H9 (cell line): ENCODE measurements at regions not wholly inside any gene's neighbourhood (a gene's known extent, or its start where the extent isn't known, plus 50 kb on each side); places are given as distances from the start of the nearest gene placed in this dataset.

Source experiments
- DNase-seq: peaks from one replicate; pipeline ENCODE4 v3.0.0-alpha.2; 2017
- H2AFZ ChIP-seq: one replicate; pipeline ENCODE4 v1.6.1; 2013; ENCODE audit warnings: mild to moderate bottlenecking, low read length, control low read depth, moderate library complexity
- H2AK5ac ChIP-seq: 2 replicates; pipeline ENCODE4 v1.6.1; 2013; ENCODE audit warnings: low read length, control low read depth, mixed read lengths; ENCODE audit not compliant: insufficient read length
- H2BK120ac ChIP-seq: one replicate; pipeline ENCODE4 v1.6.1; 2013; ENCODE audit warnings: low read depth, mild to moderate bottlenecking, low read length, control low read depth, inconsistent platforms; ENCODE audit not compliant: poor library complexity, severe bottlenecking
- H2BK12ac ChIP-seq: 2 replicates; pipeline ENCODE4 v1.6.1; 2013; ENCODE audit warnings: low read length, control low read depth, mixed read lengths, low read depth; ENCODE audit not compliant: insufficient read length
- H2BK15ac ChIP-seq: 2 replicates; pipeline ENCODE4 v1.6.1; 2013; ENCODE audit warnings: low read depth, low read length, control low read depth
- H2BK20ac ChIP-seq: one replicate; pipeline ENCODE4 v1.6.1; 2013; ENCODE audit warnings: low read depth, mild to moderate bottlenecking, low read length, control low read depth, inconsistent platforms; ENCODE audit not compliant: poor library complexity, severe bottlenecking
- H2BK5ac ChIP-seq: 2 replicates; pipeline ENCODE4 v1.6.1; 2013; ENCODE audit warnings: low read length, control low read depth, mixed read lengths; ENCODE audit not compliant: insufficient read length
- H3K14ac ChIP-seq: 2 replicates; pipeline ENCODE4 v1.6.1; 2013; ENCODE audit warnings: low read length, control low read depth; ENCODE audit not compliant: insufficient read depth
- H3K18ac ChIP-seq: 2 replicates; pipeline ENCODE4 v1.6.1; 2013; ENCODE audit warnings: low read depth, mild to moderate bottlenecking, mixed read lengths, low read length, control low read depth; ENCODE audit not compliant: insufficient read length
- H3K23ac ChIP-seq: 2 replicates; pipeline ENCODE4 v1.6.1; 2013; ENCODE audit warnings: low read length, control low read depth, mixed read lengths, low read depth; ENCODE audit not compliant: insufficient read length
- H3K23me2 ChIP-seq: 2 replicates; pipeline ENCODE4 v1.6.1; 2013; ENCODE audit warnings: low read depth, mild to moderate bottlenecking, mixed read lengths, low read length, control low read depth; ENCODE audit not compliant: insufficient read length, poor library complexity, severe bottlenecking
- H3K27ac ChIP-seq: 2 replicates; pipeline ENCODE4 v1.5.1; 2013; ENCODE audit warnings: low read length, control low read depth, mixed read lengths, low read depth; ENCODE audit not compliant: insufficient read length
- H3K27me3 ChIP-seq: 2 replicates; pipeline ENCODE4 v1.6.1; 2013; ENCODE audit warnings: low read length, control low read depth, inconsistent platforms; ENCODE audit not compliant: insufficient read depth
- H3K4ac ChIP-seq: 2 replicates; pipeline ENCODE4 v1.6.1; 2013; ENCODE audit warnings: low read depth, mild to moderate bottlenecking, control low read depth, inconsistent platforms, low read length, moderate library complexity
- H3K4me1 ChIP-seq: 2 replicates; pipeline ENCODE4 v1.6.1; 2013; ENCODE audit warnings: low read length, control low read depth, inconsistent platforms; ENCODE audit not compliant: insufficient read depth
- H3K4me2 ChIP-seq: 2 replicates; pipeline ENCODE4 v1.6.1; 2013; ENCODE audit warnings: low read length, control low read depth, mixed read lengths; ENCODE audit not compliant: insufficient read length, insufficient read depth
- H3K56ac ChIP-seq: 2 replicates; pipeline ENCODE4 v1.6.1; 2013; ENCODE audit warnings: low read depth, mild to moderate bottlenecking, mixed read lengths, low read length, control low read depth; ENCODE audit not compliant: insufficient read length
- H3K79me1 ChIP-seq: 2 replicates; pipeline ENCODE4 v1.6.1; 2013; ENCODE audit warnings: low read depth, mild to moderate bottlenecking, moderate library complexity, low read length, control low read depth, inconsistent platforms; ENCODE audit not compliant: insufficient read depth, poor library complexity, severe bottlenecking
- H3K79me2 ChIP-seq: 2 replicates; pipeline ENCODE4 v1.6.1; 2013; ENCODE audit warnings: low read length, control low read depth, inconsistent platforms; ENCODE audit not compliant: insufficient read depth
- H3K9ac ChIP-seq: 2 replicates; pipeline ENCODE4 v1.6.1; 2013; ENCODE audit warnings: low read length, control low read depth, mixed read lengths; ENCODE audit not compliant: insufficient read length; ENCODE audit errors: extremely low read depth
- H3K9me3 ChIP-seq: one replicate; pipeline ENCODE4 v1.6.1; 2013; ENCODE audit warnings: low read depth, low read length, inconsistent platforms; ENCODE audit not compliant: control insufficient read depth
- H3T11ph ChIP-seq: one replicate; pipeline ENCODE4 v1.6.1; 2013; ENCODE audit warnings: mild to moderate bottlenecking, low read length, control low read depth, inconsistent platforms
- H4K20me1 ChIP-seq: one replicate; pipeline ENCODE4 v1.6.1; 2013; ENCODE audit not compliant: control insufficient read depth, insufficient read length, insufficient read depth
- H4K5ac ChIP-seq: 2 replicates; pipeline ENCODE4 v1.6.1; 2013; ENCODE audit warnings: low read depth, mild to moderate bottlenecking, mixed read lengths, low read length, control low read depth; ENCODE audit not compliant: insufficient read length
- H4K8ac ChIP-seq: replicated peaks from 2 replicates; pipeline ENCODE4 v1.6.1; 2013; ENCODE audit warnings: low read length, control low read depth, mixed read lengths, low read depth; ENCODE audit not compliant: insufficient read length
- H4K91ac ChIP-seq: 2 replicates; pipeline ENCODE4 v1.6.1; 2013; ENCODE audit warnings: low read depth, mild to moderate bottlenecking, moderate library complexity, mixed read lengths, low read length, control low read depth; ENCODE audit not compliant: insufficient read length
- H3K27ac Mint-ChIP-seq, 3 experiments: 2 replicates in 2 of 3; 3 replicates in 1 of 3; pipeline ENCODE4 v1.8.0; 2020 to 2021; ENCODE audit warnings: mixed read lengths in 3 of 3, mild to moderate bottlenecking in 1 of 3, moderate library complexity in 1 of 3
- H3K27me3 Mint-ChIP-seq: 2 replicates; pipeline ENCODE4 v1.8.0; 2021; ENCODE audit warnings: low read depth, mild to moderate bottlenecking, moderate library complexity, mixed read lengths
- H3K36me3 Mint-ChIP-seq, 3 experiments: 2 replicates in 2 of 3; 3 replicates in 1 of 3; pipeline ENCODE4 v1.8.0; 2020 to 2021; ENCODE audit warnings: low read depth in 3 of 3, mixed read lengths in 3 of 3; ENCODE audit not compliant: insufficient read depth in 1 of 3
- H3K4me1 Mint-ChIP-seq, 2 experiments: 2 replicates each; pipeline ENCODE4 v1.8.0; 2020; ENCODE audit warnings: mixed read lengths in 2 of 2
- H3K4me3 Mint-ChIP-seq, 2 experiments: 2 replicates in 1 of 2; 3 replicates in 1 of 2; pipeline ENCODE4 v1.8.0; 2020 to 2021; ENCODE audit warnings: mild to moderate bottlenecking in 2 of 2, mixed read lengths in 2 of 2, moderate library complexity in 1 of 2
- H3K9me3 Mint-ChIP-seq, 2 experiments: 2 replicates in 1 of 2; 3 replicates in 1 of 2; pipeline ENCODE4 v1.8.0; 2020; ENCODE audit warnings: mild to moderate bottlenecking in 2 of 2, mixed read lengths in 2 of 2, moderate library complexity in 1 of 2
- WGBS: extraction: QIAGEN DNeasy Blood & Tissue Kit; methylation state at CpG from one replicate; pipeline ENCODE4 v1.1.7; 2013; ENCODE audit warnings: missing lambda C conversion rate, low lambda C conversion rate, mixed read lengths; ENCODE audit not compliant: insufficient read length; ENCODE audit errors: extremely low coverage; 5-methylcytosine and 5-hydroxymethylcytosine counted together
- TF ChIP-seq, protein P1 (sequence below): fragments of 200-600 bp; sonication (generic); conservative IDR thresholded peaks from 3 replicates; pipeline ENCODE4 v1.8.0; 2021; ENCODE audit warnings: antibody characterized with exemption, mild to moderate bottlenecking

GRCh38 chr3:124438813-124439212, 291.4 kb upstream of the UMPS start:
- Mint-ChIP-seq H3K36me3 (peaks cover 0 to 10% (median 0%) of the 10 kb centered on the region in 3 experiments; a peak in 4 of 7 replicates), H3K27me3 (no peaks in the 10 kb centered on the region), H3K9me3 (no peaks in the 10 kb centered on the region; a peak in 1 of 5 replicates), H3K4me1 (peaks cover 30 to 33% of the 10 kb centered on the region in 2 experiments), H3K27ac (peak overlapping the region in 1 of 3 experiments; percentile 35; a peak in 1 of 7 replicates), H3K4me3 (peak overlapping the region in 1 of 2 experiments; percentile 6; a peak in 1 of 5 replicates)
- Histone ChIP-seq H3K4me2 (no peak overlapping the region), H3K4me1 (no peaks in the 10 kb centered on the region), H3K9me3 (no peaks in the 10 kb centered on the region), H2BK12ac (no peak overlapping the region), H3K14ac (no peak overlapping the region), H3K79me1 (no peaks in the 10 kb centered on the region), H3K56ac (no peak overlapping the region), H4K5ac (no peak overlapping the region), H3T11ph (no peak overlapping the region), H3K79me2 (no peaks in the 10 kb centered on the region), H2BK20ac (no peak overlapping the region), H2AFZ (no peak overlapping the region), H3K23ac (no peak overlapping the region), H4K8ac (no peak overlapping the region), H3K18ac (no peak overlapping the region), H3K27ac (no peak overlapping the region), H2BK15ac (no peak overlapping the region), H3K4ac (no peak overlapping the region), H3K23me2 (no peaks in the 10 kb centered on the region), H2AK5ac (no peak overlapping the region), H2BK5ac (no peak overlapping the region), H3K27me3 (no peaks in the 10 kb centered on the region), H3K9ac (no peak overlapping the region), H4K20me1 (no peaks in the 10 kb centered on the region), H2BK120ac (no peak overlapping the region), H4K91ac (no peak overlapping the region)
- TF ChIP-seq, protein P1, sequence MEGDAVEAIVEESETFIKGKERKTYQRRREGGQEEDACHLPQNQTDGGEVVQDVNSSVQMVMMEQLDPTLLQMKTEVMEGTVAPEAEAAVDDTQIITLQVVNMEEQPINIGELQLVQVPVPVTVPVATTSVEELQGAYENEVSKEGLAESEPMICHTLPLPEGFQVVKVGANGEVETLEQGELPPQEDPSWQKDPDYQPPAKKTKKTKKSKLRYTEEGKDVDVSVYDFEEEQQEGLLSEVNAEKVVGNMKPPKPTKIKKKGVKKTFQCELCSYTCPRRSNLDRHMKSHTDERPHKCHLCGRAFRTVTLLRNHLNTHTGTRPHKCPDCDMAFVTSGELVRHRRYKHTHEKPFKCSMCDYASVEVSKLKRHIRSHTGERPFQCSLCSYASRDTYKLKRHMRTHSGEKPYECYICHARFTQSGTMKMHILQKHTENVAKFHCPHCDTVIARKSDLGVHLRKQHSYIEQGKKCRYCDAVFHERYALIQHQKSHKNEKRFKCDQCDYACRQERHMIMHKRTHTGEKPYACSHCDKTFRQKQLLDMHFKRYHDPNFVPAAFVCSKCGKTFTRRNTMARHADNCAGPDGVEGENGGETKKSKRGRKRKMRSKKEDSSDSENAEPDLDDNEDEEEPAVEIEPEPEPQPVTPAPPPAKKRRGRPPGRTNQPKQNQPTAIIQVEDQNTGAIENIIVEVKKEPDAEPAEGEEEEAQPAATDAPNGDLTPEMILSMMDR, result no peak
- DNase-seq, result peak; percentile 39
- no CpG with 5 or more reads among the region's 4 CpGs for WGBS
